HL-60 (cell line): ENCODE measurements at regions not wholly inside any gene's neighbourhood (a gene's known extent, or its start where the extent isn't known, plus 50 kb on each side); places are given as distances from the start of the nearest gene placed in this dataset.

Experiments
- CTCF ChIP-seq: IDR thresholded peaks from one replicate; pipeline ENCODE4 v1.5.1; 2011; ENCODE audit warnings: low read length, control low read depth, inconsistent platforms; ENCODE audit not compliant: insufficient read depth
- GABPA ChIP-seq: IDR thresholded peaks from 2 replicates; pipeline ENCODE4 v1.6.1; 2012; ENCODE audit warnings: low read depth
- POLR2AphosphoS5 ChIP-seq: IDR thresholded peaks from 2 replicates; pipeline ENCODE4 v1.6.1; 2012; ENCODE audit warnings: low read depth
- REST ChIP-seq: IDR thresholded peaks from 2 replicates; pipeline ENCODE4 v1.6.1; 2012; ENCODE audit warnings: low read depth; ENCODE audit not compliant: insufficient replicate concordance
- SPI1 ChIP-seq: IDR thresholded peaks from 2 replicates; pipeline ENCODE4 v1.6.1; 2012; ENCODE audit warnings: low read depth, mild to moderate bottlenecking, borderline replicate concordance

GRCh38 chr10:32210306-32211045 is 136.5 kb downstream of the EPC1 start:
- TF ChIP-seq POLR2AphosphoS5 (no peak), CTCF (peak; percentile 55), REST (no peak), SPI1 (no peak), GABPA (no peak)
